ENCODE measurements at regions not wholly inside any gene's neighbourhood (a gene's known extent, or its start where the extent isn't known, plus 50 kb on each side); places are given as distances from the start of the nearest gene placed in this dataset.
A peak's percentile ranks its signal among the peaks of the same experiment; 100 is the strongest.

DNA sequence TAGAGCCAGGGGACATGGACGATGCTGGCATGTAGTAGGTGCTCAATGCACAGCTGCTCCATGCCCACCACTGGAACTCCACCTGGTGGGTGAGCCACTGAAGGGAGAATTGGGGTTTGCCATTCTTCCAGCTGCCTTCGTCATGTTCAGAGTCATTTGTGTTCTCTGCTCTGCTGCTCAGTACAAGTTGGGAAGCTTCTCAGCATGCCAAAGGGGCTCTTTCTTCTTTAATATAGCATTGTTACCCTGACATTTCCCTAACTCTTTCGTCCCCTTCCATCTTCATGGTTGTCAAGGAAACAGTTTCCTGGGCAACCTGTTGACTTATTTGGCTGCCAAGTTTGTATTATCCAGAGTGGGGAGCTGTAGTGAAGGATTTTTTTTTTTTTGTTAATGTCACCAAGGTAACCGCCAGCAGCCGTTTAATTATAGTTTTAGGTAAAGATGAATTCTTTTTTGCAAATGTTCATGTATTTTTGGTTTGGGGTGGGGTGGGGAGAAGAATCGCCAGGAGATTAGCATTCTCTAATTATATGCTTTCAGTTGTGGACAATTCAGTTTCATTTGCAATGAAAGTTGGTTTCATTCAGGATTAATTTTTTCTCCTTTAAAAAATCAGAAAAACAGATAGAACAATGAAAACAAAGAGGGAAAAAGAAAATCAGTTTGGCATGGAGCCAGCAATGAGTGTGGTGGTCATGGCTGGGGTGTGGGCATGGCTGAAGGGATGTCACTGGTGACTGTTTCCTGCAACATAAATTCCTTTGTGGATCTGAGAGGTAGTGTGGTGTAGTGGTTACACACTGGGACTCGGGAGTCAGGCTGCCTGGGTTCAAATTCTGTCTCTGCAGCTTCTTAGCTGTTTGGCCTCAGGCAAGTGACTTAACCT, 73.0 kb upstream of the KCNG1 start:
- peak; percentile 2 for DNase-seq

GRCh38 chr20:51094221-51094620, 71.3 kb upstream of the KCNG1 start:
- no peak for DNase-seq
- in situ Hi-C loops (cut with MboI; ENCODE audit: low pct_unique_long_range_greater_than_20kb, low sequenced_read_pairs), result no loop called here

More for the DNA sequence above, 73.0 kb upstream of the KCNG1 start:
- in situ Hi-C loops (cut with MboI; ENCODE audit: low pct_unique_long_range_greater_than_20kb, low sequenced_read_pairs), result no loop called here

GRCh38 chr20:51093240-51093763, 70.4 kb upstream of the KCNG1 start:
- no peak for DNase-seq
- in situ Hi-C loops (cut with MboI; ENCODE audit: low pct_unique_long_range_greater_than_20kb, low sequenced_read_pairs), result no loop called here

- DNase-seq, result no peak
- in situ Hi-C loops (cut with MboI; ENCODE audit: low pct_unique_long_range_greater_than_20kb, low sequenced_read_pairs), result no loop called here
These were observed 69.4 kb upstream of the KCNG1 start for GRCh38 chr20:51092338-51092737.

GRCh38 chr20:51091406-51092195, 68.7 kb upstream of the KCNG1 start:
- in situ Hi-C loops (cut with MboI; ENCODE audit: low pct_unique_long_range_greater_than_20kb, low sequenced_read_pairs), result no loop called here

GRCh38 chr20:51089840-51090239, 66.9 kb upstream of the KCNG1 start:
- in situ Hi-C loops (cut with MboI; ENCODE audit: low pct_unique_long_range_greater_than_20kb, low sequenced_read_pairs), result no loop called here
- no peak for DNase-seq

More at GRCh38 chr20:51091406-51092195, 68.7 kb upstream of the KCNG1 start:
- no peak for DNase-seq

DNA sequence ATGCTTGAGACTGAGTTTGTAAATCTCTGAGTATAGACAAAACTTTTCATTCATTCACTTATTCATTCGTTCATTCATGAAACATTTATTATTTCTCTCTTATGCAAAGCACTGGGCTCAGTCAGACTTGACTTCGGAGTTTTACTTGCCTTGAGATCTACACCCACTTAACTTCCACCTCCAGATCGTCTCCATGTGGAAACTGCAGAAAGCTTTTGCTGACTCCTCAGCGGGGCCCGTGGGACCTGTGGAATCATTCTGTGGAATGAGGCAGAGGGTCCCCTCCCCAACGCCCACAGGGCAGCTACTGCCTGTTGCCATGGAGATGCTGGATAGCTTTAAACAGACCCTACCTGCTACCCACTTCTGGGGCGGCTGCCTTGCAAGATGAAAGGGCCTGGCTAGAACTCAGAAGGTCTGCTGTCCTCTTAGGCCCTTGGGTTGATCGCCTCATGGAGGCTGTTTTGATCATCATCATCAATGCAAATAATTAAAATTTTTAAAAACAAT, 66.4 kb upstream of the KCNG1 start:
- in situ Hi-C loops (cut with MboI; ENCODE audit: low pct_unique_long_range_greater_than_20kb, low sequenced_read_pairs), result no loop called here
- no peak for DNase-seq

DNA sequence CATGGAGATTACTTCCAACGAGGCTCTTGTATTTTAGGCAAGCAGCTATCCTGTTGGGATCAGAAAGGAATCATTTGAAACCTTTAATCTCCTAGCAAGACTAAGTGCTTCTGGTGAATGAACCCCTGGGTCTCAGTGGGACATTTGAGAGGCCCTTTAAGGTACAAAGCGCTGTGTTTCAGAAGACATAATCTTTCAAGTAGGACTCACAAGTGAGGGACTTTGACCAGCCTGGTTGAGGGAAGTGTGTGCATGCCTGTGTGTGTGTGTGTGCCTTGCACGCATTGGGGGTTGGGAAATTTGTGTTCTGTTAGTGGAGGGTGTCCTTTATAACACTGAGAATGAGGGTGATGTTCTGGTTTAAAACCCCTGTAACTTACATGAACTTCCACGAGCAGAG, 64.4 kb upstream of the KCNG1 start:
- no peak for DNase-seq
- in situ Hi-C loops (cut with MboI; ENCODE audit: low pct_unique_long_range_greater_than_20kb, low sequenced_read_pairs), result no loop called here

DNA sequence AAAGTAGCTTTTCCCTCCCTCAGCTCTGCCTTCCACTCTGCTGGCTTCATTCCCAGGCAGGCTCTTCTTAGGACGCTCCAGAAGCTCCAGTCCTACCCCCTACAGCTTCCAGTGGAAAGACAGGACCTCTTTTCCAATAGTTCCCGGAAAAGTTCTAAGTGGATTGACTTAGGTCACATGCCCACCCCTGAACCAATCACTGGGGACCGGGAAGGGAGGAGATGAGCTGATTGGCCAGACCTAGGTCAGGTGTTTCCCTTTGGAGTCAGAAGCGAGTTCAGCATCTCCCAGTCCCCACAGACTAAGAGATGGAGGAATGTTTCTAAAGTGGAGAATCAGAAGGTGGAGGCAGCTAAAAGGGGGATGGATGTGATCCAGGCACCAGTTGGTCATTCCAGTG, 62.9 kb upstream of the KCNG1 start:
- in situ Hi-C loops (cut with MboI; ENCODE audit: low pct_unique_long_range_greater_than_20kb, low sequenced_read_pairs), result no loop called here
- no peak for DNase-seq

DNA sequence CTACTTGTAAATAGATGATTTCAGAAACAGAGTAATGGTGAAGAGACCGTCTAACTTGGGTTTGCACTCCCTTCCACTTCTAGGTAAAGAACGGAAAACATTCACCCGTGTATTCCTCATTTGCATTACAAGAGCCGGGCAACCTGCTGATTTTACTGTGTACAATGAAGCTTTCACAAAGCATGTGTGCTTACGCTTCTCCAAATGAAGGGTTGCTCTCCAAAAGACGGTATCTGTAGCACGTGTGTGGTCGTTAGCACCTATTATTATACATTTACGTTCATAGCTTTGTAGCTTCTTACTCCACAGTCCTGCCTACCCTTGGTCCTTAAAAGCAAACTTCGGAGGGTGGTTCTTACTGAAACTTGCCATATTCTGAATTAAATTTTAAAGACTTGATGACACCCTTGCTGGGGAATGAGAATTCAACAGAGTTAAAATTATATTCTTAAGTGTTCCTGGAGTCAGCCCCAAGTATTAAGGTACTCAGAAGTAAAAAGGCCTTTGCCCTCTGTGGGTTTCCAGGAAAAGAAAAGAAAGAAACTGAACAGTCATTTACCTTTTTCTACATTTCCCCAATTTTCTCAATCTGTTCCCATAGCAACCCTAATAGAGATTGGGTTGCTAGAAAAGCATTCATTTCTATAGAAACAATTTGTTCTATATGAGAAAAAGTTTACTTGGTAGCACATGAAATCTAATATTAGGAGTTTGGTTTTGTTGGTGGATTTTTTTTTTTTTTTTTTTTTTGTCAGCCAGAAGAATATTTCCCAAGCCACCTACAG, 61.9 kb upstream of the KCNG1 start:
- in situ Hi-C loops (cut with MboI; ENCODE audit: low pct_unique_long_range_greater_than_20kb, low sequenced_read_pairs), result no loop called here
- DNase-seq, result no peak

- in situ Hi-C loops (cut with MboI; ENCODE audit: low pct_unique_long_range_greater_than_20kb, low sequenced_read_pairs), result no loop called here
- no peak for DNase-seq
These were observed 60.5 kb upstream of the KCNG1 start for GRCh38 chr20:51083447-51083846.

DNA sequence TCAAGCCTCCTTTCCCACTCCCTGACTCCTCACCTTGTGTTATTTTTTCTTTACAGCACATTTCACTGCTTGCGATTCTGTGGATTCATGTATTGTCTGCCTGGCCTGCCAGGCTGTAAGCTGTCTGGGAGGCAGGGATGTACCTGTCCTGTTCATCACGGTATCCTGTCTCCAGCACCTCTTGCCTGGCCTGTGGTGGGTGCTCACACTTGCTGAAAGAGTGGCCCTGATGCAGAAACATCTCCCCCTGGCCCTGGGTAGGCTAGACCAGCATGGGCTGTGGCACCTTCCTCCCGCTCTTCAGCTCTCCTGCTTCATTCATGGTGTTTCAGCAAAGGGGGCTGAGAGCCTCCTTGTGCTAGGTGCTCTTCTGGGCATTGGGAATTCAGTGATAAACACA, 60.1 kb upstream of the KCNG1 start:
- in situ Hi-C loops (cut with MboI; ENCODE audit: low pct_unique_long_range_greater_than_20kb, low sequenced_read_pairs), result no loop called here
- DNase-seq, result no peak

GRCh38 chr20:51080516-51080915, 57.6 kb upstream of the KCNG1 start:
- in situ Hi-C loops (cut with MboI; ENCODE audit: low pct_unique_long_range_greater_than_20kb, low sequenced_read_pairs), result no loop called here
- no peak for DNase-seq

DNA sequence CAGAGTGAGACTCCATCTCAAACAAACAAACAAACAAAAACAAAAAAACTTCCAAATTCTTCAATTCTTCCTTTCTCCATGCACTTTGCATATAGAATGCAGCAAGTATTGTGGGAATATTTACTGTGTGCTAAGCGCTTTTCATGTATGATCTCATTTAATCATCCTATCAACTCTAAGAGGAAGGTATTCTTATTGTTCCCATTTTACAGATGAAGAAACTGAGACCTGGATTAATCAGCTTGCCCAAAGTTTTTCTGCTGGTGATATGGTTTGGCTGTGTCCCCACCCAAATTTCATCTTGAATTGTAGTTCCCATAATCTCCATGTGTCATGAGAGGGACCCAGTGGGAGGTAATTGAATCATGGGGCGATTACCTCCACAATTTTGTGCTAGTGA, 56.6 kb upstream of the KCNG1 start:
- DNase-seq, result no peak
- in situ Hi-C loops (cut with MboI; ENCODE audit: low pct_unique_long_range_greater_than_20kb, low sequenced_read_pairs), result no loop called here

DNA sequence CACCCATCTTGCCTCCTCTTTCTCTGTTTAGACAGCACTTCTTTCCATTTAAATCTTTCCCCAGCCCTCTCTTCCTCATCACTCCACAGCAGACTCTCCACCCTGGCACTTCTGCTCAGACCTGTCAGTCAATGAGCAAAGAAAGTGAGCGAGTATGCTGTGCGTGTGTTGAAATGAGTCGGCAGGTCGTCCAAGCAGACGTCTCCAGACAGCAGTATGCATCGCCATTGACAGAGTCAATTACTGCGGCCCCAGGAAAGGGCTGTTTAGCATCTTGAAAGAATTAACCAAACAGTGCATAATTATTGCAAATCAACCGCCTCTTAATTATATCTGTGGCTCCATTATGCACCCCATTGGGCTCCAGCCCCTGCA, 54.8 kb upstream of the KCNG1 start:
- in situ Hi-C loops (cut with MboI; ENCODE audit: low pct_unique_long_range_greater_than_20kb, low sequenced_read_pairs), result no loop called here
- DNase-seq, result no peak

DNA sequence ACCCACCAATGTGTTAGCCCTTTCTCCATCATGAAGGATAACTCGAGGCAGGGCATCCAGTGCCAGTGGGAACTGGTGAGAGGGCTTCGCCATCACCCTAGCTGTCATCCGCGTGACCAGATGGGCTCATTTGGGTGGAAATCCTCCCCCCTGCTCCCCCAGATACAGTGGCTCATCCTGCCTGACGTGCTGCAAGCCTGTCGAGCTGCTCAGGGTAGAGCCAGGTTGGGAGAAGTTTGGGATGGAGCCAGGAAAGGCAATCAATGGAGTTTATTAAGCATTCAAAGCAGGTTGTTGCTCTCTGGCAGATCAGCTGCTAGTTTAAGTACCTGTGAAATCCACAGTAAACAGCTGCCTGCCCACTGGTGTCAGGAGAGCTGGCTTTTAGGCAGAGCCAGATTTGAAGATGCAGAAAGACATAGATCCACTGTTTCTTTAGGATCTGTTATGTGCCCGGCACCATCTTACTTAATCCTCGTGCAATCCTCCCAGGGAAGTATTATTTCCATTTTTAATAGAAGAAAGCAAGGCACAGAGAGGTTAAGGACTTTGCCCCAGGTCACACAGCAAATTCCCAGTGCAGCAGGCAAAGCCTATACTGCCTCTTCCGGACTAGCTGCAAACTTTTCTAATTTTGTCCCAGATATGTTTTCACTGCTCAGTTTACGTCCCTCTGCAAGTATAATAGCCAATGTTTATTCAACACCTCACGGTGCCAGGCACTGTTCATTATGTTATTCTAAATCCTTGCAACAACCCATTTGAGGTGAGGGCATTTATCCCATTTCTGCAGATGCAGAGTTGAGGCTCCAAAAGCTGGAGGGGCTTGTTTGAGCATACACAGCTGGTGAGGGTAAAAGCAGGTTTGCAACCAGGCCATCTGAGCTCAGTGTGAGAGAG, 54.1 kb upstream of the KCNG1 start:
- in situ Hi-C loops (cut with MboI; ENCODE audit: low pct_unique_long_range_greater_than_20kb, low sequenced_read_pairs), result no loop called here
- no peak for DNase-seq

- in situ Hi-C loops (cut with MboI; ENCODE audit: low pct_unique_long_range_greater_than_20kb, low sequenced_read_pairs), result no loop called here
- no peak for DNase-seq
These were observed 51.2 kb upstream of the KCNG1 start for GRCh38 chr20:51074062-51074461.
